ENCODE measurements at regions not wholly inside any gene's neighbourhood (a gene's known extent, or its start where the extent isn't known, plus 50 kb on each side); places are given as distances from the start of the nearest gene placed in this dataset.

GRCh38 chr7:20839196-20839735, 52.6 kb upstream of the SP8 start:
- Histone ChIP-seq H3K9ac (ENCODE audit: low read depth, low read length, poor library complexity) (no peak overlapping the region), H3K27ac (replicated peaks; ENCODE audit: low read length) (no peak overlapping the region), H3K14ac (ENCODE audit: low read length) (no peak overlapping the region), H3K23ac (ENCODE audit: low read depth, low read length, poor library complexity) (no peak overlapping the region), H2BK15ac (ENCODE audit: low read length) (no peak overlapping the region), H4K91ac (ENCODE audit: low read depth, low read length, poor library complexity) (no peak overlapping the region), H4K8ac (ENCODE audit: low read depth, low read length) (no peak overlapping the region), H3K4me1 (ENCODE audit: control insufficient read depth in 2 of 2, insufficient read depth in 1 of 2, low read depth in 1 of 2, low read length in 2 of 2) (peaks cover 0 to 1% of the 10 kb centered on the region in 2 donors), H3K36me3 (replicated peaks in 1 of 2; ENCODE audit: control insufficient read depth in 2 of 2, insufficient read depth in 2 of 2, low read length in 2 of 2) (no peaks in the 10 kb centered on the region), H2BK120ac (ENCODE audit: low read depth, low read length) (no peak overlapping the region), H3K18ac (ENCODE audit: low read length) (no peak overlapping the region), H2AK5ac (ENCODE audit: low read depth, low read length) (no peak overlapping the region), H2BK12ac (ENCODE audit: low read length) (no peak overlapping the region), H3K4me3 (ENCODE audit: low read length in 2 of 2) (no peak overlapping the region), H3K4me2 (ENCODE audit: insufficient read depth, low read length, poor library complexity, severe bottlenecking) (no peak overlapping the region), H3K27me3 (ENCODE audit: control insufficient read depth in 3 of 3, insufficient read depth in 3 of 3, low read depth in 1 of 3, low read length in 3 of 3) (no peaks in the 10 kb centered on the region), H3K4ac (ENCODE audit: low read length) (no peak overlapping the region), H3K9me3 (replicated peaks in 1 of 2; ENCODE audit: control insufficient read depth in 2 of 2, insufficient read depth in 1 of 2, low read depth in 1 of 2, low read length in 2 of 2) (peaks cover 0 to 2% of the 10 kb centered on the region in 2 donors), H2BK5ac (ENCODE audit: low read length) (no peak overlapping the region), H2AFZ (ENCODE audit: low read length) (no peak overlapping the region), H3K79me1 (ENCODE audit: low read depth, low read length) (no peaks in the 10 kb centered on the region)
- no peak for DNase-seq (ENCODE audit: low spot score)
- no CpG with 5 or more reads among the region's 2 CpGs for WGBS, 2 donors (ENCODE audit: extremely low coverage in 2 of 2, insufficient read length in 2 of 2, insufficient replicate concordance in 1 of 2)

GRCh38 chr7:20839987-20840386, 53.3 kb upstream of the SP8 start:
- Histone ChIP-seq H4K91ac (ENCODE audit: low read depth, low read length, poor library complexity) (no peak overlapping the region), H3K79me1 (ENCODE audit: low read depth, low read length) (no peaks in the 10 kb centered on the region), H3K4me3 (ENCODE audit: low read length in 2 of 2) (no peak overlapping the region), H2AFZ (ENCODE audit: low read length) (no peak overlapping the region), H4K8ac (ENCODE audit: low read depth, low read length) (no peak overlapping the region), H3K27ac (replicated peaks; ENCODE audit: low read length) (no peak overlapping the region), H3K27me3 (ENCODE audit: control insufficient read depth in 3 of 3, insufficient read depth in 3 of 3, low read depth in 1 of 3, low read length in 3 of 3) (no peaks in the 10 kb centered on the region), H2AK5ac (ENCODE audit: low read depth, low read length) (no peak overlapping the region), H3K36me3 (replicated peaks in 1 of 2; ENCODE audit: control insufficient read depth in 2 of 2, insufficient read depth in 2 of 2, low read length in 2 of 2) (no peaks in the 10 kb centered on the region), H3K18ac (ENCODE audit: low read length) (no peak overlapping the region), H2BK12ac (ENCODE audit: low read length) (no peak overlapping the region), H2BK5ac (ENCODE audit: low read length) (no peak overlapping the region), H3K4ac (ENCODE audit: low read length) (no peak overlapping the region), H3K9ac (ENCODE audit: low read depth, low read length, poor library complexity) (no peak overlapping the region), H2BK15ac (ENCODE audit: low read length) (no peak overlapping the region), H3K9me3 (replicated peaks in 1 of 2; ENCODE audit: control insufficient read depth in 2 of 2, insufficient read depth in 1 of 2, low read depth in 1 of 2, low read length in 2 of 2) (peaks cover 0 to 2% of the 10 kb centered on the region in 2 donors), H3K14ac (ENCODE audit: low read length) (no peak overlapping the region), H3K23ac (ENCODE audit: low read depth, low read length, poor library complexity) (no peak overlapping the region), H2BK120ac (ENCODE audit: low read depth, low read length) (no peak overlapping the region), H3K4me1 (ENCODE audit: control insufficient read depth in 2 of 2, insufficient read depth in 1 of 2, low read depth in 1 of 2, low read length in 2 of 2) (peaks cover 0 to 1% of the 10 kb centered on the region in 2 donors), H3K4me2 (ENCODE audit: insufficient read depth, low read length, poor library complexity, severe bottlenecking) (no peak overlapping the region)
- WGBS, 2 donors (ENCODE audit: extremely low coverage in 2 of 2, insufficient read length in 2 of 2, insufficient replicate concordance in 1 of 2) = no CpG with 5 or more reads among the region's 2 CpGs
- DNase-seq (ENCODE audit: low spot score) = no peak

GRCh38 chr7:20846791-20847190, 60.1 kb upstream of the SP8 start:
- H3K4me3 ChIP-seq (ENCODE audit: low read length in 2 of 2) = no peak overlapping the region
- no peak overlapping the region for H3K18ac ChIP-seq (ENCODE audit: low read length)
- no peak overlapping the region for H2BK120ac ChIP-seq (ENCODE audit: low read depth, low read length)
- no peaks in the 10 kb centered on the region for H3K27me3 ChIP-seq (ENCODE audit: control insufficient read depth in 3 of 3, insufficient read depth in 3 of 3, low read depth in 1 of 3, low read length in 3 of 3)
- H3K23ac ChIP-seq (ENCODE audit: low read depth, low read length, poor library complexity) = no peak overlapping the region
- no CpG with 5 or more reads among the region's 6 CpGs for WGBS, 2 donors (ENCODE audit: extremely low coverage in 2 of 2, insufficient read length in 2 of 2, insufficient replicate concordance in 1 of 2)
- DNase-seq (ENCODE audit: low spot score) = no peak
- no peak overlapping the region for H2BK15ac ChIP-seq (ENCODE audit: low read length)
- H3K4ac ChIP-seq (ENCODE audit: low read length) = no peak overlapping the region
- no peak overlapping the region for H3K14ac ChIP-seq (ENCODE audit: low read length)
- H4K91ac ChIP-seq (ENCODE audit: low read depth, low read length, poor library complexity) = no peak overlapping the region
- H2AK5ac ChIP-seq (ENCODE audit: low read depth, low read length) = no peak overlapping the region
- no peak overlapping the region for H3K4me2 ChIP-seq (ENCODE audit: insufficient read depth, low read length, poor library complexity, severe bottlenecking)
- no peaks in the 10 kb centered on the region for H3K36me3 ChIP-seq (replicated peaks in 1 of 2; ENCODE audit: control insufficient read depth in 2 of 2, insufficient read depth in 2 of 2, low read length in 2 of 2)
- H3K4me1 ChIP-seq (ENCODE audit: control insufficient read depth in 2 of 2, insufficient read depth in 1 of 2, low read depth in 1 of 2, low read length in 2 of 2) = peaks cover 0 to 1% of the 10 kb centered on the region in 2 donors
- no peak overlapping the region for H2AFZ ChIP-seq (ENCODE audit: low read length)
- no peak overlapping the region for H2BK5ac ChIP-seq (ENCODE audit: low read length)
- H3K27ac ChIP-seq (replicated peaks; ENCODE audit: low read length) = no peak overlapping the region
- H3K9me3 ChIP-seq (replicated peaks in 1 of 2; ENCODE audit: control insufficient read depth in 2 of 2, insufficient read depth in 1 of 2, low read depth in 1 of 2, low read length in 2 of 2) = no peaks in the 10 kb centered on the region
- no peak overlapping the region for H2BK12ac ChIP-seq (ENCODE audit: low read length)
- H4K8ac ChIP-seq (ENCODE audit: low read depth, low read length) = no peak overlapping the region
- H3K79me1 ChIP-seq (ENCODE audit: low read depth, low read length) = no peaks in the 10 kb centered on the region
- H3K9ac ChIP-seq (ENCODE audit: low read depth, low read length, poor library complexity) = no peak overlapping the region

GRCh38 chr7:20858951-20859350, 72.3 kb upstream of the SP8 start:
- no CpG with 5 or more reads among the region's 3 CpGs for WGBS, 2 donors (ENCODE audit: extremely low coverage in 2 of 2, insufficient read length in 2 of 2, insufficient replicate concordance in 1 of 2)
- no peaks in the 10 kb centered on the region for H3K79me1 ChIP-seq (ENCODE audit: low read depth, low read length)
- no peak overlapping the region for H2AK5ac ChIP-seq (ENCODE audit: low read depth, low read length)
- H3K9ac ChIP-seq (ENCODE audit: low read depth, low read length, poor library complexity) = no peak overlapping the region
- H3K14ac ChIP-seq (ENCODE audit: low read length) = no peak overlapping the region
- no peak overlapping the region for H3K4ac ChIP-seq (ENCODE audit: low read length)
- H3K4me2 ChIP-seq (ENCODE audit: insufficient read depth, low read length, poor library complexity, severe bottlenecking) = no peak overlapping the region
- no peak overlapping the region for H3K23ac ChIP-seq (ENCODE audit: low read depth, low read length, poor library complexity)
- H4K91ac ChIP-seq (ENCODE audit: low read depth, low read length, poor library complexity) = no peak overlapping the region
- DNase-seq (ENCODE audit: low spot score) = no peak
- H2BK15ac ChIP-seq (ENCODE audit: low read length) = no peak overlapping the region
- no peaks in the 10 kb centered on the region for H3K36me3 ChIP-seq (replicated peaks in 1 of 2; ENCODE audit: control insufficient read depth in 2 of 2, insufficient read depth in 2 of 2, low read length in 2 of 2)
- H4K8ac ChIP-seq (ENCODE audit: low read depth, low read length) = no peak overlapping the region
- H3K4me1 ChIP-seq (ENCODE audit: control insufficient read depth in 2 of 2, insufficient read depth in 1 of 2, low read depth in 1 of 2, low read length in 2 of 2) = no peaks in the 10 kb centered on the region
- no peak overlapping the region for H2BK5ac ChIP-seq (ENCODE audit: low read length)
- peaks cover 0 to 2% of the 10 kb centered on the region in 2 donors for H3K9me3 ChIP-seq (replicated peaks in 1 of 2; ENCODE audit: control insufficient read depth in 2 of 2, insufficient read depth in 1 of 2, low read depth in 1 of 2, low read length in 2 of 2)
- H2BK12ac ChIP-seq (ENCODE audit: low read length) = no peak overlapping the region
- no peak overlapping the region for H2AFZ ChIP-seq (ENCODE audit: low read length)
- H3K27ac ChIP-seq (replicated peaks; ENCODE audit: low read length) = no peak overlapping the region
- peak overlapping the region; percentile 20 for H3K18ac ChIP-seq (ENCODE audit: low read length)
- H3K27me3 ChIP-seq (ENCODE audit: control insufficient read depth in 3 of 3, insufficient read depth in 3 of 3, low read depth in 1 of 3, low read length in 3 of 3) = no peaks in the 10 kb centered on the region
- no peak overlapping the region for H2BK120ac ChIP-seq (ENCODE audit: low read depth, low read length)
- no peak overlapping the region for H3K4me3 ChIP-seq (ENCODE audit: low read length in 2 of 2)
